ENCODE measurements at regions not wholly inside any gene's neighbourhood (a gene's known extent, or its start where the extent isn't known, plus 50 kb on each side); places are given as distances from the start of the nearest gene placed in this dataset.
A peak's percentile ranks its signal among the peaks of the same experiment; 100 is the strongest.

- H3K9ac ChIP-seq: no peak overlapping the region
Observed at GRCh38 chr2:151171186-151171585, 90.5 kb downstream of the RBM43 start.

GRCh38 chr2:151166410-151166809, 95.3 kb downstream of the RBM43 start:
- H3F3A ChIP-seq (ENCODE audit: low read depth): no peaks in the 10 kb centered on the region
- H3K9ac ChIP-seq: no peak overlapping the region
- no peak overlapping the region for H3K4me3 ChIP-seq
- no peak overlapping the region for H2AFZ ChIP-seq (replicated peaks)
- Mint-ChIP-seq H3K4me1 (peaks cover 9% of the 10 kb centered on the region), H3K27me3 (ENCODE audit: insufficient read depth, low read depth) (no peaks in the 10 kb centered on the region), H3K36me3 (no peaks in the 10 kb centered on the region), H3K9me3 (peaks cover 2% of the 10 kb centered on the region), H3K4me3 (no peak overlapping the region), H3K27ac (no peak overlapping the region)
- DNase-seq (ENCODE audit: low spot score): no peak
- H3K4me1 ChIP-seq: peaks cover 9% of the 10 kb centered on the region
- no peaks in the 10 kb centered on the region for H3K36me3 ChIP-seq
- H3K27me3 ChIP-seq: no peaks in the 10 kb centered on the region
- no peaks in the 10 kb centered on the region for H4K20me1 ChIP-seq (ENCODE audit: low read depth)
- no peaks in the 10 kb centered on the region for H3K9me3 ChIP-seq (ENCODE audit: low read depth)
- H3K79me2 ChIP-seq (ENCODE audit: low read depth): no peaks in the 10 kb centered on the region
- H3K4me2 ChIP-seq: no peak overlapping the region
- TF ChIP-seq CTCF (IDR thresholded peaks at IDR 0.05) (no peak), EZH2phosphoT487 (IDR thresholded peaks at IDR 0.05) (no peak), EZH2 (IDR thresholded peaks at IDR 0.05) (no peak)
- H3K27ac ChIP-seq: no peak overlapping the region

More at GRCh38 chr2:151171186-151171585, 90.5 kb downstream of the RBM43 start:
- H3K27ac Mint-ChIP-seq: no peak overlapping the region
- Histone ChIP-seq H3K79me2 (ENCODE audit: low read depth) (no peaks in the 10 kb centered on the region), H3K27me3 (no peaks in the 10 kb centered on the region), H3K4me3 (no peak overlapping the region), H4K20me1 (ENCODE audit: low read depth) (no peaks in the 10 kb centered on the region), H3K4me1 (peaks cover 2% of the 10 kb centered on the region), H2AFZ (replicated peaks) (no peak overlapping the region), H3K9me3 (ENCODE audit: low read depth) (no peaks in the 10 kb centered on the region), H3K27ac (no peak overlapping the region), H3K36me3 (no peaks in the 10 kb centered on the region), H3K4me2 (no peak overlapping the region), H3F3A (ENCODE audit: low read depth) (peaks cover 5% of the 10 kb centered on the region)
- no peak for DNase-seq (ENCODE audit: low spot score)
- H3K27me3 Mint-ChIP-seq (ENCODE audit: insufficient read depth, low read depth): peaks cover 4% of the 10 kb centered on the region
- TF ChIP-seq EZH2 (IDR thresholded peaks at IDR 0.05): no peak
- no peak overlapping the region for H3K4me3 Mint-ChIP-seq
- H3K36me3 Mint-ChIP-seq: no peaks in the 10 kb centered on the region
- H3K4me1 Mint-ChIP-seq: no peaks in the 10 kb centered on the region
- H3K9me3 Mint-ChIP-seq: no peaks in the 10 kb centered on the region

GRCh38 chr2:151165105-151165684, 96.5 kb downstream of the RBM43 start:
- no peaks in the 10 kb centered on the region for H3K27me3 Mint-ChIP-seq (ENCODE audit: insufficient read depth, low read depth)
- Histone ChIP-seq H3K9me3 (ENCODE audit: low read depth) (no peaks in the 10 kb centered on the region), H3K36me3 (no peaks in the 10 kb centered on the region), H3K27me3 (no peaks in the 10 kb centered on the region), H3K4me2 (no peak overlapping the region), H3K4me3 (no peak overlapping the region), H3K9ac (no peak overlapping the region), H2AFZ (replicated peaks) (no peak overlapping the region), H3F3A (ENCODE audit: low read depth) (no peaks in the 10 kb centered on the region), H3K27ac (no peak overlapping the region), H4K20me1 (ENCODE audit: low read depth) (no peaks in the 10 kb centered on the region), H3K4me1 (peaks cover 20% of the 10 kb centered on the region), H3K79me2 (ENCODE audit: low read depth) (no peaks in the 10 kb centered on the region)
- H3K9me3 Mint-ChIP-seq: peaks cover 2% of the 10 kb centered on the region
- no peaks in the 10 kb centered on the region for H3K36me3 Mint-ChIP-seq
- H3K27ac Mint-ChIP-seq: no peak overlapping the region
- H3K4me3 Mint-ChIP-seq: no peak overlapping the region
- no peak for TF ChIP-seq EZH2phosphoT487 (IDR thresholded peaks at IDR 0.05)
- TF ChIP-seq EZH2 (IDR thresholded peaks at IDR 0.05): no peak
- TF ChIP-seq CTCF (IDR thresholded peaks at IDR 0.05): no peak
- H3K4me1 Mint-ChIP-seq: peaks cover 15% of the 10 kb centered on the region
- DNase-seq (ENCODE audit: low spot score): no peak

- Mint-ChIP-seq H3K9me3 (peaks cover 2% of the 10 kb centered on the region), H3K27ac (no peak overlapping the region), H3K27me3 (ENCODE audit: insufficient read depth, low read depth) (no peaks in the 10 kb centered on the region), H3K4me3 (no peak overlapping the region), H3K4me1 (peaks cover 34% of the 10 kb centered on the region), H3K36me3 (no peaks in the 10 kb centered on the region)
- no peak overlapping the region for H3K27ac ChIP-seq
- no peak overlapping the region for H3K4me3 ChIP-seq
- no peak overlapping the region for H3K9ac ChIP-seq
- no peak for DNase-seq (ENCODE audit: low spot score)
- TF ChIP-seq CTCF (IDR thresholded peaks at IDR 0.05) (peak; percentile 35), EZH2phosphoT487 (IDR thresholded peaks at IDR 0.05) (no peak)
- H3K79me2 ChIP-seq (ENCODE audit: low read depth): no peaks in the 10 kb centered on the region
- H4K20me1 ChIP-seq (ENCODE audit: low read depth): no peaks in the 10 kb centered on the region
- no peaks in the 10 kb centered on the region for H3K9me3 ChIP-seq (ENCODE audit: low read depth)
- H3K4me1 ChIP-seq: peaks cover 37% of the 10 kb centered on the region
- H3F3A ChIP-seq (ENCODE audit: low read depth): peaks cover 6% of the 10 kb centered on the region
- no peak overlapping the region for H2AFZ ChIP-seq (replicated peaks)
- no peaks in the 10 kb centered on the region for H3K36me3 ChIP-seq
- H3K4me2 ChIP-seq: no peak overlapping the region
- H3K27me3 ChIP-seq: no peaks in the 10 kb centered on the region
Observed at GRCh38 chr2:151161821-151162551, 99.7 kb downstream of the RBM43 start.
